ENCODE measurements at regions not wholly inside any gene's neighbourhood (a gene's known extent, or its start where the extent isn't known, plus 50 kb on each side); places are given as distances from the start of the nearest gene placed in this dataset.

GRCh38 chr13:31053896-31054295 lies 107.8 kb downstream of the HSPH1 start:
- H3K4me1 ChIP-seq, result no peaks in the 10 kb centered on the region
- intact Hi-C loops (cut with DNase I), result no loop called here
- no peak for DNase-seq (ENCODE audit: extremely low spot score in 2 of 2)
- no peaks in the 10 kb centered on the region for H3K9me3 ChIP-seq
- no peak overlapping the region for H3K27ac ChIP-seq
- H3K4me3 ChIP-seq, result no peak overlapping the region
- H3K36me3 ChIP-seq, result no peaks in the 10 kb centered on the region
- TF ChIP-seq POLR2AphosphoS5 (IDR thresholded peaks at IDR 0.05; ENCODE audit: insufficient read depth in 1 of 2, low read depth in 1 of 2) (no peak), POLR2A (IDR thresholded peaks at IDR 0.05) (no peak), CTCF (IDR thresholded peaks at IDR 0.05) (no peak)
- no peaks in the 10 kb centered on the region for H3K27me3 ChIP-seq

GRCh38 chr13:31053091-31053490 lies 108.6 kb downstream of the HSPH1 start:
- Histone ChIP-seq H3K4me1 (no peaks in the 10 kb centered on the region), H3K4me3 (no peak overlapping the region), H3K27ac (no peak overlapping the region), H3K9me3 (no peaks in the 10 kb centered on the region), H3K36me3 (no peaks in the 10 kb centered on the region), H3K27me3 (no peaks in the 10 kb centered on the region)
- DNase-seq (ENCODE audit: extremely low spot score in 2 of 2), result no peak
- intact Hi-C loops (cut with DNase I), result no loop called here
- TF ChIP-seq POLR2AphosphoS5 (IDR thresholded peaks at IDR 0.05; ENCODE audit: insufficient read depth in 1 of 2, low read depth in 1 of 2), result no peak
- TF ChIP-seq CTCF (IDR thresholded peaks at IDR 0.05), result no peak
- TF ChIP-seq POLR2A (IDR thresholded peaks at IDR 0.05), result no peak

- Histone ChIP-seq H3K36me3 (no peaks in the 10 kb centered on the region), H3K27me3 (no peaks in the 10 kb centered on the region), H3K4me1 (peaks cover 2% of the 10 kb centered on the region), H3K4me3 (no peak overlapping the region), H3K27ac (no peak overlapping the region), H3K9me3 (no peaks in the 10 kb centered on the region)
- TF ChIP-seq POLR2A (IDR thresholded peaks at IDR 0.05), result no peak
- no peak for TF ChIP-seq CTCF (IDR thresholded peaks at IDR 0.05)
- TF ChIP-seq POLR2AphosphoS5 (IDR thresholded peaks at IDR 0.05; ENCODE audit: insufficient read depth in 1 of 2, low read depth in 1 of 2), result no peak
- intact Hi-C loops (cut with DNase I), result no loop called here
- no peak for DNase-seq (ENCODE audit: extremely low spot score in 2 of 2)
Observed at GRCh38 chr13:31052478-31052877, 109.2 kb downstream of the HSPH1 start.

DNA sequence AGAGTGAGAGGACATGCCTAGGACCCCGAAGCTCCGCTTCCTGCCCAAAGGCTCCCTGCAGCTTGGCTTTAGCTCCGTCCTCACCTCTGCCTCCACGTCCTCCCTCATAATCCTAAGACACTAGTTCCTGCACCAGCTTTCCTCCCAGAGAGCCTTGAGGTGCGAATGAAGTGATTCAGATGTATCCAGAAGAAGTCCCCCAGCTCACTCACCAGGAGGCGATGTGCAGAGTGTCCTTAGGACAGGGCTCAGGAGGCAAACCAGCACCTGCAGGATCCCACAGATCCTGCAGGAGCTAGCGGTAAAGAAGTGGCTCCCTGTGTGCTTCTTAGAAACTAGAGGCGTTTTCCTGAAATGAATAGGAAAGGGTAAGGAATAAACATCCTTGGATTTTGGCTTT lies 109.7 kb downstream of the HSPH1 start:
- Histone ChIP-seq H3K4me1 (peaks cover 7% of the 10 kb centered on the region), H3K27ac (no peak overlapping the region), H3K27me3 (no peaks in the 10 kb centered on the region), H3K36me3 (no peaks in the 10 kb centered on the region), H3K4me3 (no peak overlapping the region), H3K9me3 (no peaks in the 10 kb centered on the region)
- no peak for TF ChIP-seq POLR2AphosphoS5 (IDR thresholded peaks at IDR 0.05; ENCODE audit: insufficient read depth in 1 of 2, low read depth in 1 of 2)
- TF ChIP-seq CTCF (IDR thresholded peaks at IDR 0.05), result no peak
- TF ChIP-seq POLR2A (IDR thresholded peaks at IDR 0.05), result no peak
- DNase-seq (ENCODE audit: extremely low spot score in 2 of 2), result no peak
- intact Hi-C loops (cut with DNase I), result no loop called here

- TF ChIP-seq POLR2AphosphoS5 (IDR thresholded peaks at IDR 0.05; ENCODE audit: insufficient read depth in 1 of 2, low read depth in 1 of 2), result no peak
- no peak for TF ChIP-seq POLR2A (IDR thresholded peaks at IDR 0.05)
- TF ChIP-seq CTCF (IDR thresholded peaks at IDR 0.05), result no peak
- no peaks in the 10 kb centered on the region for H3K36me3 ChIP-seq
- peaks cover 20% of the 10 kb centered on the region for H3K4me1 ChIP-seq
- DNase-seq (ENCODE audit: extremely low spot score in 2 of 2), result no peak
- no peak overlapping the region for H3K4me3 ChIP-seq
- no peaks in the 10 kb centered on the region for H3K9me3 ChIP-seq
- intact Hi-C loops (cut with DNase I), result no loop called here
- no peaks in the 10 kb centered on the region for H3K27me3 ChIP-seq
- H3K27ac ChIP-seq, result no peak overlapping the region
Observed at GRCh38 chr13:31050486-31051400, 111.0 kb downstream of the HSPH1 start.

All from vagina (tissue), 2 donors.